SH-SY5Y (cell line): ENCODE measurements at regions not wholly inside any gene's neighbourhood (a gene's known extent, or its start where the extent isn't known, plus 50 kb on each side); places are given as distances from the start of the nearest gene placed in this dataset.

Experiments used
- GATA2 ChIP-seq: IDR thresholded peaks from 2 replicates; pipeline ENCODE4 v1.6.1; 2011; ENCODE audit warnings: mild to moderate bottlenecking, low read depth, low read length
- GATA3 ChIP-seq: IDR thresholded peaks from 2 replicates; pipeline ENCODE4 v1.6.1; 2011; ENCODE audit warnings: low read depth, mild to moderate bottlenecking, low read length, moderate library complexity

DNA sequence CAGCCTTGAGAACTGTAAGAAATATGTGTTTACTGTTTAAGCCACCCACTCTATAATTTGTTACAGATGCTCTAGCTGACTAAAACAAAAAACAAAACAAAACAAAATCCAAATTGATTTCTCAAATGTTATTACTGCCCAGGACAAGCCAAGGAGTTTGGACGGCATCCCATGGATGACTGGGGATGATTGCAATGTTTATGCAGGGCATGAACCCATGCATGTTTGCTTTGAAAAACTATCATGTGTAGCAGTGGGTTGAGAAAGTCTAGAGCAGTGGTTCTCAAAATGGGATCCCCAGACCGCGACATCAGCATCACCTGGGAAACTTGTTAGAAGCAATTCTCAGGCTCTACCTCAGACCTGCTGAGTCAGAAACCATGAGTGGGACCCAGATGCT lies 223.2 kb upstream of the PSMD7 start:
- TF ChIP-seq GATA2, result no peak
- no peak for TF ChIP-seq GATA3
